HCT116 (cell line): ENCODE measurements at regions not wholly inside any gene's neighbourhood (a gene's known extent, or its start where the extent isn't known, plus 50 kb on each side); places are given as distances from the start of the nearest gene placed in this dataset.

Experiments
- ATAC-seq: fragments of 200-7000 bp; cut with Tn5 transposase; 2 replicates; pipeline ENCODE4 v1.9.1; 2020; ENCODE audit warnings: mild to moderate bottlenecking, moderate library complexity
- BruUV-seq: library from RNA; stranded (reverse); fragments of 400-500 nt; replicated peaks from 2 replicates; lab custom pipeline; 2021; lab: Mats Ljungman, UMichigan
- CTCF ChIA-PET: fragments of 300-600 bp; sonication (Branson Sonifier 250); formaldehyde crosslinking; loops from one replicate; lab custom pipeline; 2021; ENCODE audit warnings: antibody characterized with exemption; lab: Charles Lee
- POLR2A ChIA-PET: fragments of 300-600, 350-600 bp; sonication (Branson Sonifier 250); formaldehyde crosslinking; loops from one replicate; lab custom pipeline; 2021; ENCODE audit warnings: antibody characterized with exemption; lab: Charles Lee
- RAD21 ChIA-PET, 2 experiments: fragments of 300-600 bp; sonication (Branson Sonifier 250); formaldehyde crosslinking; loops; one replicate each; lab custom pipeline; 2023; ENCODE audit warnings: low total read pairs in 2 of 2; ENCODE audit not compliant: uncharacterized antibody in 2 of 2, unreplicated experiment in 2 of 2, low non-redundant PET in 1 of 2; lab: Charles Lee
- DNase-seq: peaks from one replicate; pipeline ENCODE4 v3.0.0-alpha.2; 2010; ENCODE audit warnings: low read depth, low spot score
- H2AFZ ChIP-seq: fragments of 200-600 bp; shearing (Covaris generic), sonication (generic); 2 replicates; pipeline ENCODE4 v1.6.1; 2017; ENCODE audit warnings: low read depth, mixed run types, mixed read lengths, antibody characterized with exemption, low read length; ENCODE audit not compliant: poor library complexity, severe bottlenecking
- H3K27ac ChIP-seq: 2 replicates; pipeline ENCODE4 v1.5.1; 2012; ENCODE audit warnings: low read depth, low read length
- H3K27me3 ChIP-seq: fragments of 200-600 bp; sonication (generic); 2 replicates; pipeline ENCODE4 v1.6.1; 2016; ENCODE audit warnings: mixed run types, low read length, mixed read lengths; ENCODE audit not compliant: insufficient read depth
- H3K36me3 ChIP-seq, 2 experiments: fragments of 200-500 bp in 1 of 2; fragments of 200-600 bp in 1 of 2; sonication (Bioruptor generic) in 1 of 2; sonication (generic) in 1 of 2; 2 replicates each; pipeline versions ENCODE4 v1.5.1 to v1.6.1; 2014 to 2016; ENCODE audit warnings: low read length in 2 of 2, inconsistent platforms in 1 of 2, mixed read lengths in 1 of 2, mixed run types in 1 of 2; ENCODE audit not compliant: insufficient read depth in 2 of 2, control insufficient read depth in 1 of 2
- H3K4me1 ChIP-seq, 2 experiments: fragments of 200-600 bp in 1 of 2; sonication (generic) in 1 of 2; 2 replicates each; pipeline versions ENCODE4 v1.5.1 to v1.6.1; 2012 to 2017; ENCODE audit warnings: low read length in 2 of 2, inconsistent platforms in 1 of 2, mild to moderate bottlenecking in 1 of 2, mixed read lengths in 1 of 2, mixed run types in 1 of 2, moderate library complexity in 1 of 2; ENCODE audit not compliant: insufficient read depth in 2 of 2, control insufficient read depth in 1 of 2
- H3K4me2 ChIP-seq: fragments of 200-600 bp; sonication (generic); 2 replicates; pipeline ENCODE4 v1.6.1; 2017; ENCODE audit warnings: mixed run types, low read length, mixed read lengths
- H3K4me3 ChIP-seq, 2 experiments: fragments of 200-600 bp in 1 of 2; sonication (generic) in 1 of 2; replicated peaks in 1 of 2; 2 replicates each; pipeline ENCODE4 v1.5.1; 2011 to 2016; ENCODE audit warnings: low read length in 2 of 2, control low read depth in 1 of 2, low read depth in 1 of 2, mild to moderate bottlenecking in 1 of 2, mixed read lengths in 1 of 2, mixed run types in 1 of 2
- H3K79me2 ChIP-seq: fragments of 200-600 bp; sonication (generic); 2 replicates; pipeline ENCODE4 v1.6.1; 2017; ENCODE audit warnings: mild to moderate bottlenecking, mixed run types, low read length, moderate library complexity, mixed read lengths; ENCODE audit not compliant: insufficient read depth
- H3K9ac ChIP-seq: fragments of 200-600 bp; sonication (generic); 2 replicates; pipeline ENCODE4 v1.6.1; 2016; ENCODE audit warnings: low read length, mixed read lengths
- H3K9me2 ChIP-seq: fragments of 200-600 bp; sonication (generic), shearing (Covaris generic); 2 replicates; pipeline ENCODE4 v1.6.1; 2017; ENCODE audit warnings: mixed run types, mild to moderate bottlenecking, moderate library complexity; ENCODE audit not compliant: insufficient read depth
- H3K9me3 ChIP-seq, 2 experiments: fragments of 200-500 bp in 1 of 2; fragments of 200-600 bp in 1 of 2; sonication (Bioruptor generic) in 1 of 2; sonication (generic) in 1 of 2; 2 replicates each; pipeline ENCODE4 v1.6.1; 2014 to 2017; ENCODE audit warnings: low read length in 2 of 2, mixed read lengths in 2 of 2, inconsistent platforms in 1 of 2, low read depth in 1 of 2, mild to moderate bottlenecking in 1 of 2, mixed run types in 1 of 2, moderate library complexity in 1 of 2; ENCODE audit not compliant: control insufficient read depth in 1 of 2, insufficient read depth in 1 of 2
- H4K20me1 ChIP-seq: fragments of 200-600 bp; sonication (generic), shearing (Covaris generic); 2 replicates; pipeline ENCODE4 v1.6.1; 2017; ENCODE audit warnings: mixed run types, mild to moderate bottlenecking, moderate library complexity; ENCODE audit not compliant: insufficient read depth
- CEBPB ChIP-seq: IDR thresholded peaks from 2 replicates; pipeline ENCODE4 v1.6.1; 2012; ENCODE audit warnings: low read depth
- EZH2 ChIP-seq: fragments of 200-600 bp; sonication (generic); IDR thresholded peaks from 2 replicates; pipeline ENCODE4 v1.6.1; 2017; ENCODE audit warnings: antibody characterized with exemption, mixed run types
- EZH2phosphoT487 ChIP-seq: fragments of 200-600 bp; IDR thresholded peaks from 2 replicates; pipeline ENCODE4 v1.6.1; 2018; ENCODE audit warnings: antibody characterized with exemption, borderline replicate concordance
- FOSL1 ChIP-seq: IDR thresholded peaks from 2 replicates; pipeline ENCODE4 v1.6.1; 2012; ENCODE audit warnings: low read depth
- JUND ChIP-seq: IDR thresholded peaks from 2 replicates; pipeline ENCODE4 v1.6.1; 2012
- POLR2A ChIP-seq: IDR thresholded peaks from 2 replicates; pipeline ENCODE4 v1.7.0; 2011; ENCODE audit warnings: borderline replicate concordance; ENCODE audit not compliant: insufficient read depth, insufficient read length; ENCODE audit errors: extremely low read depth
- REST ChIP-seq: IDR thresholded peaks from 2 replicates; pipeline ENCODE4 v1.6.1; 2012; ENCODE audit warnings: low read depth
- SIN3A ChIP-seq: IDR thresholded peaks from 2 replicates; pipeline ENCODE4 v1.6.1; 2012; ENCODE audit warnings: low read depth
- SRF ChIP-seq: IDR thresholded peaks from 2 replicates; pipeline ENCODE4 v1.6.1; 2012; ENCODE audit warnings: low read depth
- TCF7L2 ChIP-seq: IDR thresholded peaks from 2 replicates; pipeline ENCODE4 v1.7.0; 2011; ENCODE audit warnings: borderline replicate concordance, inconsistent platforms; ENCODE audit not compliant: insufficient read depth, insufficient read length; ENCODE audit errors: extremely low read depth
- YY1 ChIP-seq: IDR thresholded peaks from 2 replicates; pipeline ENCODE4 v1.6.1; 2011; ENCODE audit warnings: low read length, low read depth, moderate library complexity, mild to moderate bottlenecking; ENCODE audit not compliant: insufficient replicate concordance; ENCODE audit errors: extremely low read depth
- ZBTB33 ChIP-seq: IDR thresholded peaks from 2 replicates; pipeline ENCODE4 v1.6.1; 2011; ENCODE audit warnings: mild to moderate bottlenecking, low read length, moderate library complexity; ENCODE audit not compliant: insufficient replicate concordance; ENCODE audit errors: extremely low read depth
- ZFX ChIP-seq: fragments of 450-650 bp; IDR thresholded peaks from 2 replicates; pipeline ENCODE4 v1.6.1; 2017
- intact Hi-C: fragments of 100-400 bp; cut with micrococcal nuclease; formaldehyde crosslinking; loops from 2 replicates; pipeline ENCODE4 v1.10.0; 2022

- no peak for TF ChIP-seq ZBTB33
- TF ChIP-seq POLR2A, result no peak
- TF ChIP-seq EZH2, result no peak
- TF ChIP-seq EZH2phosphoT487, result no peak
- TF ChIP-seq YY1, result no peak
- no peak for TF ChIP-seq ZFX
- no peak for TF ChIP-seq JUND
Measured at GRCh38 chr12:125978286-125978685, 913.1 kb downstream of the AACS start (continued).

- no peaks in the 10 kb centered on the region for H4K20me1 ChIP-seq
- ATAC-seq (no peak), DNase-seq (no peak)
- intact Hi-C loops, result no loop called here
- ChIA-PET RAD21 (no interaction called here), CTCF (no interaction called here), POLR2A (no interaction called here)
- TF ChIP-seq ZBTB33 (no peak), TCF7L2 (no peak), EZH2phosphoT487 (no peak), SIN3A (no peak), ZFX (no peak), CEBPB (no peak), REST (no peak), FOSL1 (no peak), SRF (no peak)
- H3K4me1 ChIP-seq, result no peaks in the 10 kb centered on the region
- H3K4me2 ChIP-seq, result no peak overlapping the region
- no peak overlapping the region for H3K4me3 ChIP-seq
- no peaks in the 10 kb centered on the region for H3K9me2 ChIP-seq
- H2AFZ ChIP-seq, result no peak overlapping the region
- BruUV-seq, result no TSS peak
- H3K27ac ChIP-seq, result no peak overlapping the region
- peaks cover 4 to 12% of the 10 kb centered on the region in 2 experiments; a peak in 2 of 4 replicates for H3K9me3 ChIP-seq
- no peaks in the 10 kb centered on the region for H3K36me3 ChIP-seq
- H3K27me3 ChIP-seq, result no peaks in the 10 kb centered on the region
- H3K79me2 ChIP-seq, result no peaks in the 10 kb centered on the region
- H3K9ac ChIP-seq, result no peak overlapping the region
Measured at GRCh38 chr12:125981610-125982253, 916.5 kb downstream of the AACS start.
